PC-9 (cell line): ENCODE measurements at regions not wholly inside any gene's neighbourhood (a gene's known extent, or its start where the extent isn't known, plus 50 kb on each side); places are given as distances from the start of the nearest gene placed in this dataset.

Source experiments
- BruUV-seq: library from RNA; stranded (reverse); fragments of 400-500 nt; replicated peaks from 2 replicates; lab custom pipeline; 2021; lab: Mats Ljungman, UMichigan
- CTCF ChIA-PET: fragments of 300-600 bp; sonication (Branson Sonifier 250); formaldehyde crosslinking; loops from one replicate; lab custom pipeline; 2022; ENCODE audit warnings: antibody characterized with exemption; lab: Charles Lee
- POLR2A ChIA-PET: fragments of 300-600 bp; sonication (Branson Sonifier 250); formaldehyde crosslinking; loops from one replicate; lab custom pipeline; 2022; ENCODE audit warnings: antibody characterized with exemption; ENCODE audit not compliant: unreplicated experiment; lab: Charles Lee
- DNase-seq, 2 experiments: peaks; one replicate each; pipeline versions ENCODE4 v3.0.0 to v3.0.0-alpha.2; 2015 to 2022; ENCODE audit warnings: mixed read lengths in 1 of 2
- H2AFZ ChIP-seq: fragments of 200-600 bp; sonication (generic); 2 replicates; pipeline ENCODE4 v1.8.1; 2017; ENCODE audit warnings: antibody characterized with exemption
- H3F3A ChIP-seq: fragments of 200-600 bp; sonication (generic); 2 replicates; pipeline ENCODE4 v1.8.1; 2017; ENCODE audit warnings: antibody characterized with exemption, mild to moderate bottlenecking, low read depth; ENCODE audit not compliant: insufficient read depth
- H3K27ac ChIP-seq: fragments of 200-600 bp; sonication (generic); 2 replicates; pipeline ENCODE4 v1.6.1; 2016; ENCODE audit warnings: mixed run types
- H3K27me3 ChIP-seq: fragments of 200-600 bp; sonication (generic); 2 replicates; pipeline ENCODE4 v1.6.1; 2016; ENCODE audit warnings: low read depth, mixed run types; ENCODE audit not compliant: insufficient read depth
- H3K36me3 ChIP-seq: fragments of 200-600 bp; sonication (generic); 2 replicates; pipeline ENCODE4 v1.6.1; 2016; ENCODE audit warnings: low read depth, mixed run types
- H3K4me1 ChIP-seq: fragments of 200-600 bp; sonication (generic); replicated peaks from 2 replicates; pipeline ENCODE4 v1.6.1; 2016; ENCODE audit warnings: mixed run types; ENCODE audit not compliant: insufficient read depth
- H3K4me2 ChIP-seq: fragments of 200-600 bp; sonication (generic); 2 replicates; pipeline ENCODE4 v1.6.1; 2017; ENCODE audit warnings: mixed run types
- H3K4me3 ChIP-seq: fragments of 200-600 bp; sonication (generic); 2 replicates; pipeline ENCODE4 v1.6.1; 2016; ENCODE audit warnings: mixed run types
- H3K79me2 ChIP-seq: fragments of 200-600 bp; sonication (generic); 2 replicates; pipeline ENCODE4 v1.6.1; 2017; ENCODE audit warnings: low read depth, mixed run types
- H3K9me2 ChIP-seq: fragments of 200-600 bp; sonication (generic); 2 replicates; pipeline ENCODE4 v1.8.1; 2017; ENCODE audit warnings: mild to moderate bottlenecking; ENCODE audit not compliant: insufficient read depth
- H3K9me3 ChIP-seq: fragments of 200-600 bp; sonication (generic); 2 replicates; pipeline ENCODE4 v1.8.1; 2016; ENCODE audit warnings: low read depth; ENCODE audit not compliant: insufficient read depth
- H4K20me1 ChIP-seq: fragments of 200-600 bp; sonication (generic); 2 replicates; pipeline ENCODE4 v1.8.1; 2017; ENCODE audit not compliant: insufficient read depth
- EZH2 ChIP-seq: fragments of 200-600 bp; sonication (generic); IDR thresholded peaks from 2 replicates; pipeline ENCODE4 v1.8.0; 2017; ENCODE audit warnings: antibody characterized with exemption, low read depth
- intact Hi-C: fragments of 100-400 bp; cut with micrococcal nuclease; formaldehyde crosslinking; loops from one replicate; pipeline ENCODE4 v1.10.0; 2022; ENCODE audit not compliant: unreplicated experiment
- TF ChIP-seq, protein P1 (sequence below): fragments of 200-600 bp; sonication (generic); conservative IDR thresholded peaks from 2 replicates; pipeline ENCODE4 v1.6.1; 2017; ENCODE audit warnings: mixed run types, antibody characterized with exemption, mild to moderate bottlenecking, moderate library complexity

DNA sequence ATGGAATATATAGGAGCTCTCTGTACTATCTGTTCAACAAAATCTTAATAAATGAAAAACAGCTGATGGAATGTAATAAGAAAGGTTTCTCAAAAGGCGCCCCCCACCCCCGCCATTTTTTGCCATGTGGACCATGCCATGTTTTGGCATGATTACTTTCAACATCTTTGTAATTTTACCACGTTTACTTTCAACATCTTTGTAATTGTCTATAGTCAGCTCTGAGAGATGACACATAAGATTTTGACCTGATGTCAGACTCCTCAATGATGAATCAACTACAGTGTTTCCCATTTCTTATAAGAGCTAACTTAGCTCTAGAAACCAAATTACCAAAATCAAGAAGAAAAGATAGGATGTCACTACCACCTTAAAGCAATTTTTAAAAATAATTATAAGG is 144.9 kb upstream of the AHR start:
- no peaks in the 10 kb centered on the region for H4K20me1 ChIP-seq
- DNase-seq = peak in 1 of 2 experiments; percentile 17
- H3K9me2 ChIP-seq = peaks cover 4% of the 10 kb centered on the region; the same call in 1 of the 2 replicates
- CTCF ChIA-PET = no interaction called here
- BruUV-seq = no TSS peak
- H3K4me3 ChIP-seq = no peak overlapping the region
- H3K4me1 ChIP-seq = no peaks in the 10 kb centered on the region
- H3K4me2 ChIP-seq = no peak overlapping the region
- intact Hi-C loops = no loop called here
- no peaks in the 10 kb centered on the region for H3K27me3 ChIP-seq
- no peaks in the 10 kb centered on the region for H3K79me2 ChIP-seq
- 0 out of 2 replicates have a peak, but pooled peaks cover 5% of the 10 kb centered on the region for H3K9me3 ChIP-seq
- H3K36me3 ChIP-seq = no peaks in the 10 kb centered on the region
- no peak overlapping the region for H3K27ac ChIP-seq
- POLR2A ChIA-PET = no interaction called here
- H3F3A ChIP-seq = no peaks in the 10 kb centered on the region
- no peak overlapping the region for H2AFZ ChIP-seq
- TF ChIP-seq, protein P1, sequence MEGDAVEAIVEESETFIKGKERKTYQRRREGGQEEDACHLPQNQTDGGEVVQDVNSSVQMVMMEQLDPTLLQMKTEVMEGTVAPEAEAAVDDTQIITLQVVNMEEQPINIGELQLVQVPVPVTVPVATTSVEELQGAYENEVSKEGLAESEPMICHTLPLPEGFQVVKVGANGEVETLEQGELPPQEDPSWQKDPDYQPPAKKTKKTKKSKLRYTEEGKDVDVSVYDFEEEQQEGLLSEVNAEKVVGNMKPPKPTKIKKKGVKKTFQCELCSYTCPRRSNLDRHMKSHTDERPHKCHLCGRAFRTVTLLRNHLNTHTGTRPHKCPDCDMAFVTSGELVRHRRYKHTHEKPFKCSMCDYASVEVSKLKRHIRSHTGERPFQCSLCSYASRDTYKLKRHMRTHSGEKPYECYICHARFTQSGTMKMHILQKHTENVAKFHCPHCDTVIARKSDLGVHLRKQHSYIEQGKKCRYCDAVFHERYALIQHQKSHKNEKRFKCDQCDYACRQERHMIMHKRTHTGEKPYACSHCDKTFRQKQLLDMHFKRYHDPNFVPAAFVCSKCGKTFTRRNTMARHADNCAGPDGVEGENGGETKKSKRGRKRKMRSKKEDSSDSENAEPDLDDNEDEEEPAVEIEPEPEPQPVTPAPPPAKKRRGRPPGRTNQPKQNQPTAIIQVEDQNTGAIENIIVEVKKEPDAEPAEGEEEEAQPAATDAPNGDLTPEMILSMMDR = no peak
- no peak for TF ChIP-seq EZH2

DNA sequence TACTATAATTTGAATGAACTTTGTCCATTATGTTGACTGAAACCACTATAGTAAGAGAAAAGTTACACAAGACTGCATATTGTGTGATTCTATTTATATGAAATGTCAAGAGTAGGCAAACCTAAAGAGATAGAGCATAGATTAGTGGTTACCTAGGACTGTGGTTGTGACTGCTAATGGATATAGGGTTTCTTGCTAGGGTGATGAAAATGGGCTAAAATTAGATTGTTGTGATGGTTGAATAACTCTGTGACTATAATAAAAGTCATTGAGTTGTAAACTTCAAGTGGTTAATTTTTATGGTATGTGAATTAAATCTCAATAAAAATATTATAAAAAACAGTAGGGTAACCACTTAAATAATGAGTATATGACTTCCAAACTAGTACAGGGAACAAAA is 142.9 kb upstream of the AHR start:
- Histone ChIP-seq H3K79me2 (no peaks in the 10 kb centered on the region), H3K9me3 (0 out of 2 replicates have a peak, but pooled peaks cover 5% of the 10 kb centered on the region), H4K20me1 (no peaks in the 10 kb centered on the region), H3K4me3 (no peak overlapping the region), H3K27ac (no peak overlapping the region), H3K4me1 (no peaks in the 10 kb centered on the region), H3F3A (no peaks in the 10 kb centered on the region), H3K4me2 (no peak overlapping the region), H3K36me3 (no peaks in the 10 kb centered on the region), H3K9me2 (peaks cover 4% of the 10 kb centered on the region; the same call in 1 of the 2 replicates), H3K27me3 (no peaks in the 10 kb centered on the region), H2AFZ (no peak overlapping the region)
- TF ChIP-seq, protein P1 = no peak
- no peak for TF ChIP-seq EZH2
- CTCF ChIA-PET = no interaction called here
- intact Hi-C loops = no loop called here
- DNase-seq = peak in 1 of 2 experiments; percentile 26
- no TSS peak for BruUV-seq
- POLR2A ChIA-PET = no interaction called here

DNA sequence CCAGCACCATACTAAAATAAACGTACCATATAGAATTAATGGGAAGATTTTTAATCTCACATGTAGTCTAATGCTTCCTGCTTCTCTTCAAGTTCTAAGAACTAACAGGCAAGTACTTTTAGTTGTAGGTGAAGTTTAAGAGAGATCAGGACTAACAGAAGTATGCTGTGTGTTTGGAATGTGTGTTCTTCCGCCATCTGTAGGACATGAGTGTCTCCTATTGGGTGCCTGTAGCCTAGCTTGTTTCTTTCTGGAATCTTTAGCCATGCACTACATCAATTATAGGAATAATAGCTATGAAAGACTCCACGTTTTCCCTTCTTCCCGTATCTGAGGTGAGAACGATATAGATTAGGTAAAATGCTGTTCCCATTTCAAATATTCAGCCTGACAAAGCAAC is 140.2 kb upstream of the AHR start:
- Histone ChIP-seq H3K27ac (no peak overlapping the region), H3K9me3 (0 out of 2 replicates have a peak, but pooled peaks cover 4% of the 10 kb centered on the region), H3K79me2 (no peaks in the 10 kb centered on the region), H3K27me3 (no peaks in the 10 kb centered on the region), H3K4me2 (no peak overlapping the region), H3F3A (no peaks in the 10 kb centered on the region), H3K9me2 (peaks cover 4% of the 10 kb centered on the region; the same call in 1 of the 2 replicates), H3K36me3 (no peaks in the 10 kb centered on the region), H2AFZ (no peak overlapping the region), H4K20me1 (no peaks in the 10 kb centered on the region), H3K4me3 (no peak overlapping the region), H3K4me1 (no peaks in the 10 kb centered on the region)
- no peak for TF ChIP-seq EZH2
- TF ChIP-seq, protein P1 = no peak
- intact Hi-C loops = no loop called here
- BruUV-seq = no TSS peak
- CTCF ChIA-PET = no interaction called here
- DNase-seq = no peak
- POLR2A ChIA-PET = interaction anchor here (0.7 kb wide), 1 partner anchor 563 kb away, joined by 3 read pairs; no protein-coding TSS in a partner anchor
